C4-2B (cell line): ENCODE measurements at regions not wholly inside any gene's neighbourhood (a gene's known extent, or its start where the extent isn't known, plus 50 kb on each side); places are given as distances from the start of the nearest gene placed in this dataset.

ENCODE experiments used
- H3K27ac ChIP-seq: fragments of 450-650 bp; 2 replicates; pipeline ENCODE4 v1.5.1; 2017
- ZFX ChIP-seq: fragments of 450-650 bp; IDR thresholded peaks from 2 replicates; pipeline ENCODE4 v1.6.1; 2017
- TF ChIP-seq, protein P1 (sequence below): fragments of 450-650 bp; conservative IDR thresholded peaks from 2 replicates; pipeline ENCODE4 v1.5.1; 2017; ENCODE audit warnings: mild to moderate bottlenecking

DNA sequence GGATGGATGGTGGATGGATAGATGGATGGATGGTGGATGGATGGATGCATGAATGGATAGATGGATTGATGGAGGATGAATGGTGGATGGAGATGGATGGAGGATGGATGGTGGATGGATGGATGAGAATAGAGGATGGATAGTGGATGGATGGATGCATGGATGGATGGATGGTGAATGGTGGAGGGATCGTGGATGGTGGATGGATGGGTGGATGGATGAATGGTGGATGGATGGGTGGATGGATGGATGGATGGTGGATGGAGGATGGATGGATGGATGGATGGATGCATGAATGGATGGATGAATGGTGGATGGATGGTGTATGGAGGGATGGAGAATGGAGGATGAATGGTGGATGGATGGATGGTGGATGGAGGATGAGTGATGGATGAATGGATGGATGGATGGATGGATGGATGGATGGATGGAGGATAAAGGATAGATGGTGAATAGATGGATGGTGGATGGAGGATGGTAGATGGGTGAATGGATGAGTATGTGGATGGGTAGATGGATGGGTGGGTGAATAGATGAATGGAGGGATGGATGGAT is 76.3 kb downstream of the PDGFA start:
- no peak overlapping the region for H3K27ac ChIP-seq
- TF ChIP-seq, protein P1, sequence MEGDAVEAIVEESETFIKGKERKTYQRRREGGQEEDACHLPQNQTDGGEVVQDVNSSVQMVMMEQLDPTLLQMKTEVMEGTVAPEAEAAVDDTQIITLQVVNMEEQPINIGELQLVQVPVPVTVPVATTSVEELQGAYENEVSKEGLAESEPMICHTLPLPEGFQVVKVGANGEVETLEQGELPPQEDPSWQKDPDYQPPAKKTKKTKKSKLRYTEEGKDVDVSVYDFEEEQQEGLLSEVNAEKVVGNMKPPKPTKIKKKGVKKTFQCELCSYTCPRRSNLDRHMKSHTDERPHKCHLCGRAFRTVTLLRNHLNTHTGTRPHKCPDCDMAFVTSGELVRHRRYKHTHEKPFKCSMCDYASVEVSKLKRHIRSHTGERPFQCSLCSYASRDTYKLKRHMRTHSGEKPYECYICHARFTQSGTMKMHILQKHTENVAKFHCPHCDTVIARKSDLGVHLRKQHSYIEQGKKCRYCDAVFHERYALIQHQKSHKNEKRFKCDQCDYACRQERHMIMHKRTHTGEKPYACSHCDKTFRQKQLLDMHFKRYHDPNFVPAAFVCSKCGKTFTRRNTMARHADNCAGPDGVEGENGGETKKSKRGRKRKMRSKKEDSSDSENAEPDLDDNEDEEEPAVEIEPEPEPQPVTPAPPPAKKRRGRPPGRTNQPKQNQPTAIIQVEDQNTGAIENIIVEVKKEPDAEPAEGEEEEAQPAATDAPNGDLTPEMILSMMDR, result no peak
- TF ChIP-seq ZFX, result no peak

DNA sequence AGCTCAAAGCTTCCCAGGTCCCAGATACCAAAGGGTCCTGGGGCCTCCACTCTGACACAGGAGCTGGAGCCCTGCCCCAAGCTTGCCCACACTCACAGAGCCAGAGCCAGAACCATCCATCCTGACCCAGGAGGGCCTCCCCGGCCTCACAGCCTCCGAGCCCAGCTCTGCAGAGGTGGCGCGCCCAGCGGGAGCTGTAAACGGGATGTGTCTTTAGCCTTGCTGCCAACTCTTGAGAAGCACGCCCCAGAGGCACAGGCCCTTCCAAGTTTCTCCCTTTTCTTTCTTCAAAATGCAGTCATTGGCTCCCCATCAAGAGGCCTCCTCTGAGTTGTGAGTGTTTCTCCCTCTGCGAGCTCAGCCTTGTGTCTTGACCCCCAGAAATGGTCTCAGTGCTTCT is 75.0 kb downstream of the PDGFA start:
- no peak overlapping the region for H3K27ac ChIP-seq
- no peak for TF ChIP-seq ZFX
- TF ChIP-seq, protein P1, result no peak

DNA sequence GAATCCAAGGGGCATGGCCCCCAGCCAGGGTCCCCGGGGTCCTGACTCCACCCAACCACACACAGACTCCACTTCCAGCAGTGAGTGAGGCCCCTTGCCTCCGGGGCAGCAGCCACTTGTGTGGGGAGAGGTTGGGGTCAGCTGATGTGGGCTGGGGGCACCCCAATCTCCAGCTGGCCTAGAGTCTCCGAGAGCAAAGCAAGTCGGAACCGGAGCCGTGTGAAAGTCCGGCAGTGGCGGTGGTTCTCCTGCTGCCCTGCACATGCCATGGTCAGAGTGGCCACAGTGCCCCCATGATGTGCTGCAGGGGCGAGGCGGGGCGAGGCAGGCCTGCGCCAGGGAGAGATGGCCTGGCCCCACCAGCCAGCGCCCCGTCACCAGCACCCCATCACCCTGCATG is 74.6 kb downstream of the PDGFA start:
- TF ChIP-seq, protein P1, result no peak
- no peak overlapping the region for H3K27ac ChIP-seq

DNA sequence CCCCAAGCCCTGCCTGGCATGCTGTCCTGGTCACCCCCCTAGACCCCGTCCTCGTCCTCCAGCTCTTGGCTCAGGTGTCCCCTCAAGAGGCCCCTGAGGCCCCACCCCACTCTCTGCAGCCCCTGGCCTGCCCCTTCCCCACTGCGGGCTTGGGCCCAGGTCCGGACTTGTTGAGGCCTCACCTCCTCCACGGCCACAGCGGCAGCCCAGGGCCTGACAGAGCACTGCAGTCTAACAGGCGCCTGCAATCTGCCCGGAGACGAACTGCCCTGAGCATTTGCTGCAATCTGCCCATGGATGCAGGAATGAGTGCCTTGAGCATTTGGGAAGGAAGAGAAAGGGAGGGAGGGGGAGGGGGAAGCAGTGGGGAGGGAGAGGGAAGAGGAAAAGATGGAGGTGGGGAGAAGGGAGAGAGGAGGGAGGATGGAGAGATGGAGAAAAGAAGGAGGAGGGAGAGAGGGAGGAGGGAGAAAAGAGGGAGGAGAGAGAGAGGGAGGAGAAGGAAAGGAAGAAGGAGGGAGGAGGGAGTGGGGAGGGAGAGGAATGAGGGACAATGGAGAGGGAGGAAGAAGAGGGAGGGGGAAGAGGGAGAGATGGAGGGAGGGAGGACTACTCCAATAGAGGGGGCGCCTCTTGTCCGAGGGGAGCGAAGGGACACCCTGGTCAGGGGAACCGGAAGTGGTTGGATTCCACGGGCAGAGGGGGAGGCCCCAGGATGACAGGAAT is 73.9 kb downstream of the PDGFA start:
- no peak overlapping the region for H3K27ac ChIP-seq
- TF ChIP-seq ZFX, result no peak
- TF ChIP-seq, protein P1, result no peak

DNA sequence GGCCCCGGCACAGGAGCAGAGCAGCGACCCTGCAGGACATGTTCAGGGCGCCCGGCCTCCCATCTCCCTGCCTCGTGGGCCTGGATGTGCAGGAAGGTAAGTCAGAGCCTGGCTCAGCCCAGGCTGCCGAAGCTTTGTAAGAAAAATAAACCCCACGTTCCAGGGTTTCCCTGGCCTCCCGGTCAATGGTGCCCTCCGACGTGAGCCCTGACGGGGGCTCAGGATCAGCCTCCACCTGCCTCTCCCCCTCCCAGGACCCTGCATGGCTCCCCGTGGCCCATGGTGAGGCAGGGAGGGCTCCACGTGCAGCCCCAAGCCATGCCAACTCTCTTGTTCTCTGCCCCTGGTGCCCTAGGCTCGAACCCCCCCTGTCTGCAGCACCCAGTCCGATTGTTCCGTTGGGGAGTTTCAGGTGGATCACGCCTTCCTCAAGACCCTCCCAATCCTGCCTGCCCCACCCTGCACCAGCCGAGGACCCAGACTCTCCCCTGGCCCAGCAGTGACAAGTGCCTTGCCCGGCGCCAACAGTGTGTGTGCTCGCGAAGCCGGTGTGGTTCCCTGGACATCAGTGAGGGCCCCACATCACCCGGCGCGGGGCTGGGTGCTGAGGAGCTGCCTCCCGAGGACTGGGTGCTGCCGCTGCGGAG is 73.2 kb downstream of the PDGFA start:
- TF ChIP-seq, protein P1, result no peak
- TF ChIP-seq ZFX, result no peak
- no peak overlapping the region for H3K27ac ChIP-seq
